ENCODE measurements at regions not wholly inside any gene's neighbourhood (a gene's known extent, or its start where the extent isn't known, plus 50 kb on each side); places are given as distances from the start of the nearest gene placed in this dataset.

DNA sequence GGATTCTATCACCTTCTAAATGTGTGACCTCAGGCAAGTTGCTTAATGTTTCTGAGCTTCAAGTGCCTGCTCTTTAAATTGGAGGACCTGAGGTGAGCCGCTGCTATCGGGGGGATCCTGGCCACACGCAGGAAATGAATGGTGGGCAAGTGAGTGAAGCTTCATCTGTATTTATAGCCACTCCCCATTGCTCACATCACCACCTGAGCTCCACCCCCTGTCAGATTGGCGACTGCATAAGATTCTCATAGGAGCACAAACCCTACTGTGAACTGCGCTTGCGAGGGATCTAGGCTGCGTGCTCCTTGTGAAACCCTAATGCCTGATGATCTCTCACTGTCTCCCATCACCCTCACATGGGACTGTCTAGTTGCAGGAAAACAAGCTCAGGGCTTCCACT, 158.6 kb upstream of the CCND2 start:
- ATAC-seq (ENCODE audit: low read depth in 2 of 2) (no peak), DNase-seq (no peak)
- Mint-ChIP-seq H3K27ac (peak overlapping the region in 1 of 6 donors; percentile 89), H3K9me3 (no peaks in the 10 kb centered on the region), H3K36me3 (no peaks in the 10 kb centered on the region), H3K27me3 (peaks cover 0 to 15% (median 6%) of the 10 kb centered on the region in 3 donors), H3K4me1 (peaks cover 42 to 50% (median 47%) of the 10 kb centered on the region in 3 donors), H3K4me3 (no peak overlapping the region)

DNA sequence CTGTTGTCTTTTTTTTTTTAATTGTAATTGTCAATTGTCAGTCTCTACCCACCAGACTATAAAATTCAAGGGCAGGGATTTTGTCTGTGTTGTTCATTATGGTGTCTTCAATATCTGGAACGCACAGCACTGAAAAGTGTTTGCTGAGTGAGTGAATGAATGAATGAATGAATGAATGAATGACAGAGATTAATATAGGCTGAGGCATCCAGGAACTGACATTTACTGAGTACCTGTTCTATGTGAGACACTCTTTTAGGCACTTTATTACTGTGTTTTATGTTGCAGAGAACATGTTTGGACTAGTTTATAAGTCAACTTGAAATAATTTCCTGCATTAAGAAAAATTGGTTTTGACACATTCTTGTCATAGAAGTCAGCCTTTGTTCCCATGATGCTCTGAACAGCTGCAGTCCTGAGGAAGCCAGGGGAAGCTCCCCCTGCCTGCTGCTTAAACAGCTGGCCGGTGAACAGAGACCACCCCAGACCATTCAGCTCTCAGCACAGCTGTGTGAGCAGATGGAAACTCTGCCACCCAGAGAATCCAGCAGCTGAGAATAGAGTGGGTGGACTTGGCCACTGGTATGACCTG, 160.7 kb upstream of the CCND2 start:
- H3K4me1 Mint-ChIP-seq: peaks cover 27 to 40% (median 30%) of the 10 kb centered on the region in 3 donors
- H3K27me3 Mint-ChIP-seq: peaks cover 0 to 15% (median 6%) of the 10 kb centered on the region in 3 donors
- H3K27ac Mint-ChIP-seq: no peak overlapping the region
- no peaks in the 10 kb centered on the region for H3K36me3 Mint-ChIP-seq
- no peaks in the 10 kb centered on the region for H3K9me3 Mint-ChIP-seq
- no peak overlapping the region for H3K4me3 Mint-ChIP-seq
- ATAC-seq (ENCODE audit: low read depth in 2 of 2) (no peak), DNase-seq (no peak)

GRCh38 chr12:4112290-4112689, 161.3 kb upstream of the CCND2 start:
- H3K4me1 Mint-ChIP-seq: peaks cover 27 to 40% (median 30%) of the 10 kb centered on the region in 3 donors
- no peak overlapping the region for H3K27ac Mint-ChIP-seq
- no peak overlapping the region for H3K4me3 Mint-ChIP-seq
- peaks cover 0 to 15% (median 6%) of the 10 kb centered on the region in 3 donors for H3K27me3 Mint-ChIP-seq
- ATAC-seq (ENCODE audit: low read depth in 2 of 2): no peak
- no peaks in the 10 kb centered on the region for H3K9me3 Mint-ChIP-seq
- DNase-seq: no peak
- H3K36me3 Mint-ChIP-seq: no peaks in the 10 kb centered on the region

DNA sequence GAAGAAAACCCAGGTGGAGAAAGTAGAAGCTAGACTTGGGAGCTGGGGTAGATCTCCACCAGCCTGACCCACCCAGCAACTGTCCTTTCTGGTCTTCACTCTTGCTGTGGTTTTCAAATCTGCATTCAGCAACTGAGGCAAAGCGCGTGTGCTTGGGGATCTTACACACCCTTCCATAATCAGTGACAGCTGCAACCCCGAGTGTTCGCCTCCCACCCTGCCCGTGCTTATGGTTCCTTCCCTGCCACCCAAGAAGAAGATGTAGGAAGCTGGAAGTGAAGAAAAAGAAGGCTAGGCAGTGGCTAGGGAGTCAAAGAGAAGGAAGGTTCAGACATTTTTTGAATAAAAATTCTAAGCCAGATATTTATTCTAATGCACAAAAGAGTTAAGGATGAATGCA, 162.6 kb upstream of the CCND2 start:
- DNase-seq: no peak
- Mint-ChIP-seq H3K27me3 (peaks cover 0 to 15% (median 6%) of the 10 kb centered on the region in 3 donors), H3K4me3 (no peak overlapping the region), H3K27ac (peak overlapping the region in 2 of 6 donors; percentile 11 to 23), H3K4me1 (peaks cover 18 to 37% (median 24%) of the 10 kb centered on the region in 3 donors), H3K36me3 (no peaks in the 10 kb centered on the region), H3K9me3 (no peaks in the 10 kb centered on the region)
- ATAC-seq (ENCODE audit: low read depth in 2 of 2): no peak

DNA sequence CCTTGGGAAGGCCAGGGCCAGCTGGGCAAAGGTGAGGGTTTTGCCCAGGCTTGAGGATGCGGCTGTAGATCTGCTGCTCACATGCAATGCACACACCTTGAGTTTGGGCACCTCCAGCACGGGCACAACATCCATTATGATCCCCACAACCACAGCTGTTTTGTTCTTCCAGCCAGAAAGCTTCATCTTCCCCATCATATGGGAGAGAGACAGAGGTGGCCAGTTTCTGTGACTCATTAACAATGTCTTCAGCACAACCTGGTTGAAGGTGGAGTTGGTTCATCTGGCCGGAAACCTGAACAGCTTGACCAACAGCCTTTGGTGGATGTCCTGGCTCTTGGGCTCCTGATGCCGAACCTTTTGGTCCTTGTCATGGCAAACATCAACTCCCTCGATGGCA, 163.7 kb upstream of the CCND2 start:
- H3K27ac Mint-ChIP-seq: peak overlapping the region in 1 of 6 donors; percentile 10
- H3K36me3 Mint-ChIP-seq: no peaks in the 10 kb centered on the region
- H3K9me3 Mint-ChIP-seq: peaks cover 0 to 2% (median 0%) of the 10 kb centered on the region in 7 donors
- no peak overlapping the region for H3K4me3 Mint-ChIP-seq
- DNase-seq: no peak
- H3K4me1 Mint-ChIP-seq: peaks cover 10 to 25% (median 17%) of the 10 kb centered on the region in 3 donors
- peaks cover 0 to 15% (median 6%) of the 10 kb centered on the region in 3 donors for H3K27me3 Mint-ChIP-seq
- ATAC-seq (ENCODE audit: low read depth in 2 of 2): no peak

GRCh38 chr12:4108803-4109345, 164.7 kb upstream of the CCND2 start:
- Mint-ChIP-seq H3K4me3 (no peak overlapping the region), H3K36me3 (no peaks in the 10 kb centered on the region), H3K4me1 (peaks cover 9 to 25% (median 17%) of the 10 kb centered on the region in 3 donors), H3K9me3 (peaks cover 0 to 2% (median 0%) of the 10 kb centered on the region in 7 donors), H3K27ac (peak overlapping the region in 1 of 6 donors; percentile 92), H3K27me3 (peaks cover 0 to 15% (median 6%) of the 10 kb centered on the region in 3 donors)
- DNase-seq: no peak
- ATAC-seq (ENCODE audit: low read depth in 2 of 2): no peak

- Mint-ChIP-seq H3K9me3 (peaks cover 0 to 2% (median 0%) of the 10 kb centered on the region in 7 donors), H3K27me3 (peaks cover 0 to 15% (median 6%) of the 10 kb centered on the region in 3 donors), H3K36me3 (no peaks in the 10 kb centered on the region), H3K4me3 (peak overlapping the region in 1 of 8 donors; percentile 75), H3K4me1 (peaks cover 9 to 25% (median 17%) of the 10 kb centered on the region in 3 donors), H3K27ac (peak overlapping the region in 2 of 6 donors; percentile 46 to 73)
- no peak for DNase-seq
- no peak for ATAC-seq (ENCODE audit: low read depth in 2 of 2)
Measured at GRCh38 chr12:4107911-4108697, 165.5 kb upstream of the CCND2 start.

DNA sequence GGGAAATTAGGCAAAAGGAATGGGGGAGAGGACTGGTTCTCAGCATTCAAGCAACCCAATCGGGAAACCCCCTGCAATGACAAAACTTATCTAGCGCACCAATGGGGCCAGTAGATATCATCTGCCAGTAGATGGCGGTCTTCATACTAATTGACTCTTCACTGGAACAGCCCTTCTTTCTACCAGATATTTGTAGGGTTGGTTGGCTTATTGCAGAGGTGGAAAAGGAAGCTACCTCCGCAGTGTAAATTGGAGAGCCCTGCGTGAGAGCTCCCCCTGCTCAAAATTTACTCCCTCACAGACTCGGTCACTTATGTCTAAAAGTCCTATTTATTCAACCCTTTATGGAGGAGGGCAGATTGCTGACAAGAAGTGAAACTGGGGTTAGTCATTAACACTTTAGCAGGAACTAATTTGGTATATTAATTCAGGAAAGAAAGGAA, 166.1 kb upstream of the CCND2 start:
- H3K4me1 Mint-ChIP-seq: peaks cover 9 to 25% (median 17%) of the 10 kb centered on the region in 3 donors
- no peaks in the 10 kb centered on the region for H3K36me3 Mint-ChIP-seq
- H3K27me3 Mint-ChIP-seq: peaks cover 0 to 15% (median 6%) of the 10 kb centered on the region in 3 donors
- ATAC-seq (ENCODE audit: low read depth in 2 of 2): peak; percentile 99
- peaks cover 0 to 2% (median 0%) of the 10 kb centered on the region in 7 donors for H3K9me3 Mint-ChIP-seq
- peak overlapping the region in 5 of 8 donors; percentile 16 to 75 (median 45) for H3K4me3 Mint-ChIP-seq
- DNase-seq: peak; percentile 82
- H3K27ac Mint-ChIP-seq: peak overlapping the region; percentile 42 to 94 (median 72)

GRCh38 chr12:4106621-4107020, 166.9 kb upstream of the CCND2 start:
- peaks cover 9 to 25% (median 17%) of the 10 kb centered on the region in 3 donors for H3K4me1 Mint-ChIP-seq
- ATAC-seq (ENCODE audit: low read depth in 2 of 2): no peak
- H3K4me3 Mint-ChIP-seq: no peak overlapping the region
- DNase-seq: no peak
- no peaks in the 10 kb centered on the region for H3K36me3 Mint-ChIP-seq
- H3K27ac Mint-ChIP-seq: peak overlapping the region in 5 of 6 donors; percentile 42 to 94 (median 73)
- H3K27me3 Mint-ChIP-seq: peaks cover 3 to 11% (median 5%) of the 10 kb centered on the region in 3 donors
- peaks cover 0 to 2% (median 0%) of the 10 kb centered on the region in 7 donors for H3K9me3 Mint-ChIP-seq

DNA sequence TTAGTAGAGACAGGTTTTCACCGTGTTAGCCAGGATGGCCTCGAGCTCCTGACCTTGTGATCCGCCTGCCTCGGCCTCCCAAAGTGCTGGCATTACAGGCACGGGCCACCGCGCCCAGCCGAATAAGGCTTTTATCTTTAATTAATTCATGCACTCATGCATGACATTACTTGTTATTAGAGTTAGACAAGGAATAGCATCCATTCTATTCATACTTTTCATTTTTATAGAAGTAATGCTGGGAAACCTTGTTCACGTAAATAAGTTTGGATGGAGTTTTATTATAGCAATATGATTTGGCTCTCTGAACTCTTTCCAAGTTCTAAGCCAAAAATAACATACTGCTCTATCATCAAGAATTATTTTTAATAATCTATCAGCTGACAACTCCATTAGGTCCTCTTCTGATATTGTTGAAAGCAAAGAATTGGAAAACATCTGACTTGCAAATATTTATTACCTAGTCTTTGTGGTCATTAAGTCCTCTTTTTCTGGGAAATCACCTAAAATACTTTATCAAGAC, 168.8 kb upstream of the CCND2 start:
- DNase-seq: no peak
- ATAC-seq (ENCODE audit: low read depth in 2 of 2): no peak
- Mint-ChIP-seq H3K36me3 (no peaks in the 10 kb centered on the region), H3K4me1 (peaks cover 9 to 25% (median 17%) of the 10 kb centered on the region in 3 donors), H3K9me3 (peaks cover 0 to 2% (median 0%) of the 10 kb centered on the region in 7 donors), H3K27ac (no peak overlapping the region), H3K27me3 (peaks cover 0 to 15% (median 9%) of the 10 kb centered on the region in 3 donors), H3K4me3 (no peak overlapping the region)

GRCh38 chr12:4099276-4099675, 174.3 kb upstream of the CCND2 start:
- no peak overlapping the region for H3K4me3 Mint-ChIP-seq
- H3K4me1 Mint-ChIP-seq: peaks cover 0 to 5% (median 0%) of the 10 kb centered on the region in 3 donors
- DNase-seq: no peak
- no peaks in the 10 kb centered on the region for H3K9me3 Mint-ChIP-seq
- H3K27ac Mint-ChIP-seq: no peak overlapping the region
- H3K27me3 Mint-ChIP-seq: peaks cover 13 to 17% (median 15%) of the 10 kb centered on the region in 3 donors
- no peak for ATAC-seq (ENCODE audit: low read depth in 2 of 2)
- no peaks in the 10 kb centered on the region for H3K36me3 Mint-ChIP-seq

DNA sequence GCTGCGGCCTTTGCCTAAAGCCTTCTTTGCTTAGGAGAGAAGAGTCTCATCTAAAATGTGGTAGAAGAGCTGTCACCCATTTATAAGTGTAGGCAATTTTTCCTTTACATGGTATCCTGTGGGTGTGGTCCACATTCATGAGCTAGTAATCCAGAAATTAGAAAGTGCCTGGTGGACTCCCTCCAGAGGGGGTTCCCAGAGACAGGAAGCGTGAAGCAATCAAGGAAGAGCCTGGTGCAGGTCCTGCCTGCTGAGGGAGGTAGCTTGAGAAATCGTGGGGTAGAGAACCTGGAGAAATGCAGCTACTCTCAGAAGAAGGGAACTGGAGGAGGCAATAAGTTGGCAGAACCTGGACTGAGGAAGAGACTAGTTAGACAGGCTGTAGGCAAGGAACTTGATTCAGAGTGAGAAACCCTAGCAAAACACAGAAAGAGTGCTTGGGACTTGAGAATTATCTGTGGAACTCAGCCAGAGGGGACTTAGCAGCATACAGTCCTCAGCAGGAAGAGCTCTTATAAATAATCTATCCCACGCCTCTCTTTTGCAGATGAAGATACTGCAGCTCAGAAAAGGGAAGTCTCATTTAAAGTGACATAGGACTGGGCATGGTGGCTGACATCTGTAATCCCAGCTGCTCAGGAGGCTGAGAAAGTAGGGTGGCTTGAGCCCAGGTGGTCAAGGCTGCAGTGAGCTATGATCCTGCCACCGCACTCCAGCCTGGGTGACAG, 182.4 kb upstream of the CCND2 start:
- Mint-ChIP-seq H3K4me1 (peaks cover 6 to 13% (median 10%) of the 10 kb centered on the region in 3 donors), H3K27ac (no peak overlapping the region), H3K27me3 (peaks cover 6 to 16% (median 10%) of the 10 kb centered on the region in 3 donors), H3K4me3 (peak overlapping the region in 1 of 8 donors; percentile 25), H3K36me3 (no peaks in the 10 kb centered on the region), H3K9me3 (no peaks in the 10 kb centered on the region)
- DNase-seq (no peak), ATAC-seq (ENCODE audit: low read depth in 2 of 2) (peak; percentile 42 to 69)

DNA sequence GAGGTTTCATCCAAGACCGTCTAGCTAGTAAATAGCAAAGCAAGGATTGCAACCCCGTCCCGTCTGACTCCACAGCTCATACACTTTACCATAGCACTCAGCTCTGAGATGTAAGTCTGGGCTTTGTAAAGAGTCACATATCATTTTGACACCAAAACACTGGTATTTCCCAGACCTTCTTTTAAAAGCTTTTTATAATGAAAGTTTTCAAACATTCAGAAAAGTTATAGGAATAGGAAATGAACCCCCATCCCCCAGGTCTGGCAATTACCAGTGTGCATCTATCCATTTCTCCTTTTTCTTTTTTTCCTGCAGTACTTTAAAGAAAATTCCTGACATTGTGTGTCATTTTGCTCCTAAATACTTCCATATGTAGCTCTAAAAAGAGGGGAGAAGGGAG, 183.6 kb upstream of the CCND2 start:
- H3K27ac Mint-ChIP-seq: no peak overlapping the region
- peaks cover 6 to 16% (median 10%) of the 10 kb centered on the region in 3 donors for H3K27me3 Mint-ChIP-seq
- H3K4me3 Mint-ChIP-seq: no peak overlapping the region
- ATAC-seq (ENCODE audit: low read depth in 2 of 2): no peak
- peaks cover 6 to 13% (median 10%) of the 10 kb centered on the region in 3 donors for H3K4me1 Mint-ChIP-seq
- no peaks in the 10 kb centered on the region for H3K36me3 Mint-ChIP-seq
- no peaks in the 10 kb centered on the region for H3K9me3 Mint-ChIP-seq
- no peak for DNase-seq
